Fibroblast of skin of right biceps (primary cell): ENCODE measurements at regions not wholly inside any gene's neighbourhood (a gene's known extent, or its start where the extent isn't known, plus 50 kb on each side); places are given as distances from the start of the nearest gene placed in this dataset.
"Not testable (repeated sequence)": the region's sequence is repeated elsewhere in the genome, so short reads cannot be mapped to it uniquely, and the experiment has no call there.

Experiments used
- DNase-seq: peaks from one replicate; pipeline ENCODE4 v3.0.0-alpha.2; 2013

DNA sequence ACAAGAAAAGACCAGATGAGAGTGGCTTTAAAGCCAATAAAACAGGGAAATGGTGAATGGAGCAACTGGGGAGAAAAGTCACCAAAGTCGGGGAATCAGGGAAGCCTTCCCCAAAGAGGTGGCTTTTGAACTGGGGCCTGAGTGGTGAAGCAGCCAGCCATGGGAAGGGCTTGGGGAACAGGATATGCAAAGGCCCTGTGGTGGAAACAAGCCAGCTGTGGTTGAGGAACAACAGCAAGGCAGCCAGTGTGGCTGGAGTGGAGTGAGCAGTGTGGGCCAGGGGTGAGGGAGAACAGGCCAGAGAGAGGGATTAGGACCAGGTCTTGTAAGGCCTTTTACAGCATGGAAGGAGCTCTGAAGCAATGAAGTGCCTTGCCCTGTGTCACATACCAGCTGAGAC is 51.0 kb upstream of the ROPN1B start:
- DNase-seq: not testable (repeated sequence)

DNA sequence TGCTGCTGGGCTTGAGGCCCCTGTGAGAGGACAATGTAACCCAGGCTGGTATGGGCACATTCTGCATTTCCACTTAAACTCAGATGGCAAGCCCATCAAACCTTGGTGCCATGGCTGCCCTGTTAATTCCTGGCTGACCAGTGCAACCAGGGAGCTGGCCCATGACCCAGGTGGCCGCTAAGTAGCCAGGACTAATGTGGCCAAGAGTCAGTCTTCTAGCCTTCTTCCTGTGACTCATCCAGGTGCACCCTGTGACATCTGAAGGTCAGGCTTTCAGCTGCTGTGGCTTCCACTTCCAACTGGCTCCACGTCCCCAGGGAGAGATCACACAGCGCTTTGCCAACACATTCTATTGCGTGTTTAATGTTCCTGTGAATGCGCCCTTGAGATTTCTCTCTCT is 50.5 kb upstream of the ROPN1B start:
- DNase-seq: not testable (repeated sequence)

DNA sequence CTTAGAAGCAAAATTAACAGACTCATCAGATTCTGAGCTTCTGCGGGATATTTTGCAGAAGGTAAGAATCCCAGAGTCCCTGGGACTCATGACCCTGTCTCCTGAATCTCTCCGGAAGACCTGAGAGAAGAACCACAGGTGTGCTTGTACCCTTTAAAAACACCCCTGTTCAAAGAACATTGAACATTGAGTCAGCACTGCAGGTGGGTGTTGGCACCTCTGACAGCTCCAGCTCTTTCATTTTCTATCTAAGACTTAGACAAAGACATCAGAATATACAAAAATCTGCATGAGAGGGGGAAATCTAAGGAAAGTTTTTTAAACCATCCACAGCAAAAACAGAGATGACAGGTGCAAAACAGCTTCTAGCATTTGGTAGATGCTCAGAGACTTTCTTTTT is 50.1 kb upstream of the ROPN1B start:
- not testable (repeated sequence) for DNase-seq
